Type B pancreatic cell (in vitro differentiated cells): ENCODE measurements at regions not wholly inside any gene's neighbourhood (a gene's known extent, or its start where the extent isn't known, plus 50 kb on each side); places are given as distances from the start of the nearest gene placed in this dataset.
"Not testable (repeated sequence)": the region's sequence is repeated elsewhere in the genome, so short reads cannot be mapped to it uniquely, and the experiment has no call there.

ENCODE experiments used
- DNase-seq: peaks from one replicate; pipeline ENCODE4 v3.0.0; 2021; ENCODE audit warnings: mixed read lengths; ENCODE audit not compliant: unreplicated experiment; ENCODE audit errors: extremely low spot score
- H3K27ac Mint-ChIP-seq: 2 replicates; pipeline ENCODE4 v1.8.0; 2021; ENCODE audit warnings: mild to moderate bottlenecking, mixed read lengths
- H3K27me3 Mint-ChIP-seq: 2 replicates; pipeline ENCODE4 v1.8.0; 2021; ENCODE audit warnings: mixed read lengths
- H3K36me3 Mint-ChIP-seq: 2 replicates; pipeline ENCODE4 v1.8.0; 2021; ENCODE audit warnings: mixed read lengths
- H3K4me1 Mint-ChIP-seq: one replicate; pipeline ENCODE4 v1.8.0; 2021; ENCODE audit warnings: mixed read lengths; ENCODE audit not compliant: unreplicated experiment
- H3K4me3 Mint-ChIP-seq: 2 replicates; pipeline ENCODE4 v1.8.0; 2021; ENCODE audit warnings: mild to moderate bottlenecking, mixed read lengths
- H3K9me3 Mint-ChIP-seq: 2 replicates; pipeline ENCODE4 v1.8.0; 2021; ENCODE audit warnings: mixed read lengths
- TF ChIP-seq, protein P1 (sequence below): fragments of 200-600 bp; sonication (generic); conservative IDR thresholded peaks from 2 replicates; pipeline ENCODE4 v1.5.0; 2021; ENCODE audit warnings: antibody characterized with exemption, mild to moderate bottlenecking

DNA sequence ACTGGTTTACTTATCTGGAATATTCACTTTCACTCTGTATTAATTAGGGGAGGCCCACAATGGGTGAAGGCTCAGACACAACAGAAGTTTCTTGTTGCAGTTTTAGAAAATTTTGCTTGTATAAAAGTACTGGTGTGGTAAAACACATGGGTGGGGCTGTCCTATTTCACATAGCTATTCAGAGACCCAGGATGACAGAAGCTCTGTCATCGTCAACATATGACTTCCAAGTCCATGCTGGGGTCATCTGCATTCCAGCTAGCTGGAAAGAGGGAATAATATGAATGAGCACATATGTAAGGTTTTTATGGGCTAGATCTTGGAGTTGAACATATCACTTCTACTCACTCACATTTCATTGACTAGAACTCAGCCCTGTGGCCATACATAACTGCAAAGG is 166.4 kb upstream of the KCTD3 start:
- Mint-ChIP-seq H3K4me1 (no peaks in the 10 kb centered on the region), H3K27me3 (no peaks in the 10 kb centered on the region), H3K4me3 (no peak overlapping the region), H3K27ac (no peak overlapping the region), H3K36me3 (no peaks in the 10 kb centered on the region), H3K9me3 (no peaks in the 10 kb centered on the region)
- TF ChIP-seq, protein P1, sequence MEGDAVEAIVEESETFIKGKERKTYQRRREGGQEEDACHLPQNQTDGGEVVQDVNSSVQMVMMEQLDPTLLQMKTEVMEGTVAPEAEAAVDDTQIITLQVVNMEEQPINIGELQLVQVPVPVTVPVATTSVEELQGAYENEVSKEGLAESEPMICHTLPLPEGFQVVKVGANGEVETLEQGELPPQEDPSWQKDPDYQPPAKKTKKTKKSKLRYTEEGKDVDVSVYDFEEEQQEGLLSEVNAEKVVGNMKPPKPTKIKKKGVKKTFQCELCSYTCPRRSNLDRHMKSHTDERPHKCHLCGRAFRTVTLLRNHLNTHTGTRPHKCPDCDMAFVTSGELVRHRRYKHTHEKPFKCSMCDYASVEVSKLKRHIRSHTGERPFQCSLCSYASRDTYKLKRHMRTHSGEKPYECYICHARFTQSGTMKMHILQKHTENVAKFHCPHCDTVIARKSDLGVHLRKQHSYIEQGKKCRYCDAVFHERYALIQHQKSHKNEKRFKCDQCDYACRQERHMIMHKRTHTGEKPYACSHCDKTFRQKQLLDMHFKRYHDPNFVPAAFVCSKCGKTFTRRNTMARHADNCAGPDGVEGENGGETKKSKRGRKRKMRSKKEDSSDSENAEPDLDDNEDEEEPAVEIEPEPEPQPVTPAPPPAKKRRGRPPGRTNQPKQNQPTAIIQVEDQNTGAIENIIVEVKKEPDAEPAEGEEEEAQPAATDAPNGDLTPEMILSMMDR, result no peak
- DNase-seq, result no peak

DNA sequence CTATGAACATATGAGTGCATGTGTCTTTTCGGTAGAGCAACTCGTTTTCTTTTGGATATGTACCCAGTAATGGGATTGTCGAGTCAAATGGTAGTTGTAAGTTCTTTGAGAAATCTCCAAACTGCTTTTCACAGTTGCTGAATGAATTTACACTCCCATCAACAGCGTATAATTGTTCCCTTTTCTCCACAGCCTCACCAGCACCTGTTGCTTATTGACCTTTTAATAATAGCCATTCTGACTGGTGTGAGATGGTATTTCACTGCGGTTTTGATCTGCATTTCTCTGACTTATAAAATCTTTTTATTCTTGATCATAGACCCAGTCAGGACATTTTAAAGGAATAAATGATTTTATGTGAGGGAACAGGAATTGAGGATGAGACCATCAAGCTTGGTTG is 165.0 kb upstream of the KCTD3 start:
- Mint-ChIP-seq H3K27me3 (no peaks in the 10 kb centered on the region), H3K9me3 (no peaks in the 10 kb centered on the region), H3K36me3 (no peaks in the 10 kb centered on the region), H3K4me3 (no peak overlapping the region), H3K4me1 (no peaks in the 10 kb centered on the region), H3K27ac (no peak overlapping the region)
- no peak for DNase-seq
- TF ChIP-seq, protein P1, result no peak

GRCh38 chr1:215405211-215405610 is 161.9 kb upstream of the KCTD3 start:
- Mint-ChIP-seq H3K27ac (no peak overlapping the region), H3K36me3 (no peaks in the 10 kb centered on the region), H3K27me3 (no peaks in the 10 kb centered on the region), H3K9me3 (no peaks in the 10 kb centered on the region), H3K4me1 (no peaks in the 10 kb centered on the region), H3K4me3 (no peak overlapping the region)
- TF ChIP-seq, protein P1, result no peak
- DNase-seq, result no peak

DNA sequence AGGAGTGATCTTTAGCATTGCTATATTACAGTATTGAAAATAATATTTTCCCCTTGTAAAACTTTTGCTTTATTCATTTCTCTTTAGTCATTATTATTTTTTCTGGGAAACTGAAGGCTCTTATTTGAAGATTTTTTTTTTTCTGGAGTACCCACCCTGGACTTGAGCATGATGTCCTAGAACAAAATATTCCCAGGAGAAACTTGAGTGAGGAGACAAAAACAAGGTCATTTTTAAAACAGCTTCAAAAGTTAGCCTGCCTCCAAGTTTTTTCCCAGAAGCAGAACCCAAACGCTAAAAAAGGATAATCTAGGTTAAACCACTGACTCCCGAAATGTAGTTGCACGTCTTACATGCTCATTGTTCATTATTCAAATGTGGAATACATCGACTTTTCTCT is 160.2 kb upstream of the KCTD3 start:
- Mint-ChIP-seq H3K4me3 (no peak overlapping the region), H3K4me1 (no peaks in the 10 kb centered on the region), H3K27ac (no peak overlapping the region), H3K36me3 (no peaks in the 10 kb centered on the region), H3K27me3 (peaks cover 10% of the 10 kb centered on the region), H3K9me3 (no peaks in the 10 kb centered on the region)
- no peak for DNase-seq
- TF ChIP-seq, protein P1, result no peak

- no peak overlapping the region for H3K4me3 Mint-ChIP-seq
Measured at GRCh38 chr1:215407575-215407974, 159.5 kb upstream of the KCTD3 start.

DNA sequence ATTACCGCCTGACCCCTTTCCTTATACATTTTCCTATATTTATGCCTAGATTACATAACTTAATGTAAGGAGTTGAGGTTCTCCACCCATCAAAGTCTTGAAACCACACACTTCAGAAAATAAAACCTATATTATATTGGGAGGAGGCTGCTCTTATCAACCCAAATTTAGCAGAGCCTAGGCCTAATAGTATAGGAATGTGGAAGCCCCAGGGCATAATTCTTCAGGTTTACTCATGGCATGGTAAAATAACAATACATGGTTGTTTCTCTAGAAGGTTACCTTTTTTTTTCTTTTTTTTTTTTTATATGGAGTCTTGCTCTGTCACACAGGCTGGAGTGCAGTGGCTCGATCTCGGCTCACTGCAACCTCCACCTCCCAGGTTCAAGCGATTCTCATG is 157.6 kb upstream of the KCTD3 start:
- H3K36me3 Mint-ChIP-seq, H3K9me3 Mint-ChIP-seq, H3K27ac Mint-ChIP-seq, H3K4me1 Mint-ChIP-seq, H3K4me3 Mint-ChIP-seq, DNase-seq: not testable (repeated sequence)
- peaks cover 26% of the 10 kb centered on the region for H3K27me3 Mint-ChIP-seq

More at GRCh38 chr1:215407575-215407974, 159.5 kb upstream of the KCTD3 start:
- Mint-ChIP-seq H3K36me3 (no peaks in the 10 kb centered on the region), H3K4me1 (peaks cover 5% of the 10 kb centered on the region), H3K27ac (no peak overlapping the region), H3K9me3 (no peaks in the 10 kb centered on the region), H3K27me3 (peaks cover 16% of the 10 kb centered on the region)
- DNase-seq, result no peak
- TF ChIP-seq, protein P1, result no peak

- H3K4me1 Mint-ChIP-seq, result peaks cover 12% of the 10 kb centered on the region
- not testable (repeated sequence) for DNase-seq
Measured at GRCh38 chr1:215415521-215415920, 151.6 kb upstream of the KCTD3 start.

More at GRCh38 chr1:215415521-215415920, 151.6 kb upstream of the KCTD3 start:
- not testable (repeated sequence) for H3K27ac Mint-ChIP-seq, H3K9me3 Mint-ChIP-seq, H3K4me3 Mint-ChIP-seq, H3K36me3 Mint-ChIP-seq
- peaks cover 36% of the 10 kb centered on the region for H3K27me3 Mint-ChIP-seq
